Fibroblast of lung (primary cell): ENCODE measurements at regions not wholly inside any gene's neighbourhood (a gene's known extent, or its start where the extent isn't known, plus 50 kb on each side); places are given as distances from the start of the nearest gene placed in this dataset.

Experiments
- DNase-seq, 2 donors: peaks; one replicate each; pipeline versions ENCODE4 v3.0.0 to v3.0.0-alpha.2; 2010; ENCODE audit warnings: low read depth in 2 of 2
- H2AFZ ChIP-seq: 2 replicates; pipeline ENCODE4 v1.5.1; 2012; ENCODE audit warnings: low read length, control low read depth, inconsistent platforms
- H3K27ac ChIP-seq: 2 replicates; pipeline ENCODE4 v1.5.1; 2011; ENCODE audit warnings: low read length, control low read depth; ENCODE audit not compliant: insufficient read depth
- H3K27me3 ChIP-seq: 2 replicates; pipeline ENCODE4 v1.5.1; 2011; ENCODE audit warnings: mild to moderate bottlenecking, low read length; ENCODE audit not compliant: control insufficient read depth, insufficient read depth
- H3K36me3 ChIP-seq: 2 replicates; pipeline ENCODE4 v1.5.1; 2011; ENCODE audit warnings: low read length; ENCODE audit not compliant: control insufficient read depth, insufficient read depth
- H3K4me1 ChIP-seq: 2 replicates; pipeline ENCODE4 v1.5.1; 2011; ENCODE audit warnings: low read length; ENCODE audit not compliant: control insufficient read depth, insufficient read depth; ENCODE audit errors: extremely low read depth
- H3K4me2 ChIP-seq: 2 replicates; pipeline ENCODE4 v1.5.1; 2011; ENCODE audit warnings: low read length, control low read depth; ENCODE audit not compliant: insufficient read depth; ENCODE audit errors: extremely low read depth
- H3K4me3 ChIP-seq, 4 experiments: fragments of 200-600 bp in 1 of 4; sonication (generic) in 1 of 4; replicated peaks in 1 of 4; 2 replicates each; pipeline ENCODE4 v1.5.1; 2011 to 2016; ENCODE audit warnings: low read length in 4 of 4, low read depth in 3 of 4, mild to moderate bottlenecking in 3 of 4, control low read depth in 2 of 4, inconsistent platforms in 1 of 4, mixed read lengths in 1 of 4; ENCODE audit not compliant: insufficient read depth in 1 of 4; ENCODE audit errors: control extremely low read depth in 1 of 4
- H3K79me2 ChIP-seq: 2 replicates; pipeline ENCODE4 v1.5.1; 2012; ENCODE audit warnings: mild to moderate bottlenecking, low read length, inconsistent platforms; ENCODE audit not compliant: control insufficient read depth, insufficient read depth
- H3K9ac ChIP-seq: 2 replicates; pipeline ENCODE4 v1.5.1; 2011; ENCODE audit warnings: mild to moderate bottlenecking, low read length, control low read depth; ENCODE audit not compliant: insufficient read depth
- H3K9me3 ChIP-seq: 2 replicates; pipeline ENCODE4 v1.5.1; 2012; ENCODE audit warnings: low read depth, low read length; ENCODE audit not compliant: control insufficient read depth, insufficient read depth
- H4K20me1 ChIP-seq: 2 replicates; pipeline ENCODE4 v1.5.1; 2011; ENCODE audit warnings: low read length; ENCODE audit not compliant: control insufficient read depth, insufficient read depth; ENCODE audit errors: extremely low read depth
- CTCF ChIP-seq, 2 donors: IDR thresholded peaks in 1 of 2; conservative IDR thresholded peaks in 1 of 2; 1 replicate in 1 of 2; 2 replicates in 1 of 2; pipeline ENCODE4 v1.5.1; 2011 to 2012; ENCODE audit warnings: low read length in 2 of 2, control low read depth in 1 of 2, inconsistent platforms in 1 of 2, low read depth in 1 of 2, mild to moderate bottlenecking in 1 of 2
- EZH2 ChIP-seq: IDR thresholded peaks from 2 replicates; pipeline ENCODE4 v1.5.1; 2012; ENCODE audit warnings: low read length, control low read depth, mild to moderate bottlenecking; ENCODE audit errors: missing control alignments

GRCh38 chr21:28828021-28828420 is 164.7 kb downstream of the LTN1 start:
- Histone ChIP-seq H3K27me3 (no peaks in the 10 kb centered on the region), H3K9me3 (no peaks in the 10 kb centered on the region), H4K20me1 (no peaks in the 10 kb centered on the region), H3K79me2 (no peaks in the 10 kb centered on the region), H3K4me1 (no peaks in the 10 kb centered on the region), H3K36me3 (no peaks in the 10 kb centered on the region), H2AFZ (no peak overlapping the region), H3K4me3 (no peak overlapping the region), H3K4me2 (no peak overlapping the region), H3K27ac (no peak overlapping the region), H3K9ac (no peak overlapping the region)
- TF ChIP-seq EZH2 (no peak), CTCF (conservative IDR thresholded peaks at IDR 0.05 in 1 of 2, IDR thresholded peaks at IDR 0.05 in 1 of 2; ENCODE audit: low read depth in 1 of 2, low read length in 2 of 2) (no peak)
- DNase-seq = no peak

- no peak overlapping the region for H3K9ac ChIP-seq
- H3K4me1 ChIP-seq = no peaks in the 10 kb centered on the region
- H2AFZ ChIP-seq = no peak overlapping the region
- no peak for DNase-seq
- H3K4me3 ChIP-seq = no peak overlapping the region
- H4K20me1 ChIP-seq = no peaks in the 10 kb centered on the region
- TF ChIP-seq EZH2 = no peak
- TF ChIP-seq CTCF (conservative IDR thresholded peaks at IDR 0.05 in 1 of 2, IDR thresholded peaks at IDR 0.05 in 1 of 2; ENCODE audit: low read depth in 1 of 2, low read length in 2 of 2) = no peak
- H3K27me3 ChIP-seq = no peaks in the 10 kb centered on the region
- no peaks in the 10 kb centered on the region for H3K9me3 ChIP-seq
- no peaks in the 10 kb centered on the region for H3K79me2 ChIP-seq
- no peaks in the 10 kb centered on the region for H3K36me3 ChIP-seq
- no peak overlapping the region for H3K27ac ChIP-seq
- no peak overlapping the region for H3K4me2 ChIP-seq
These were observed 165.3 kb downstream of the LTN1 start for GRCh38 chr21:28827422-28827821.

- Histone ChIP-seq H3K9ac (no peak overlapping the region), H3K79me2 (no peaks in the 10 kb centered on the region), H4K20me1 (no peaks in the 10 kb centered on the region), H3K36me3 (no peaks in the 10 kb centered on the region), H3K27ac (no peak overlapping the region), H2AFZ (no peak overlapping the region), H3K27me3 (no peaks in the 10 kb centered on the region), H3K4me1 (no peaks in the 10 kb centered on the region), H3K4me3 (no peak overlapping the region), H3K4me2 (no peak overlapping the region), H3K9me3 (no peaks in the 10 kb centered on the region)
- DNase-seq = no peak
- TF ChIP-seq CTCF (conservative IDR thresholded peaks at IDR 0.05 in 1 of 2, IDR thresholded peaks at IDR 0.05 in 1 of 2; ENCODE audit: low read depth in 1 of 2, low read length in 2 of 2) (no peak), EZH2 (no peak)
These were observed 166.1 kb downstream of the LTN1 start for GRCh38 chr21:28826569-28826968.
